ENCODE measurements at regions not wholly inside any gene's neighbourhood (a gene's known extent, or its start where the extent isn't known, plus 50 kb on each side); places are given as distances from the start of the nearest gene placed in this dataset.
A peak's percentile ranks its signal among the peaks of the same experiment; 100 is the strongest.

GRCh38 chr5:101942321-101942882 is 353.7 kb downstream of the SLCO4C1 start:
- DNase-seq (ENCODE audit: low read depth in 4 of 4, low spot score in 3 of 4): peak in 3 of 4 donors; percentile 10 to 25 (median 16)

- DNase-seq (ENCODE audit: low read depth in 4 of 4, low spot score in 3 of 4): no peak
These were observed 359.0 kb downstream of the SLCO4C1 start for GRCh38 chr5:101937041-101937440.

GRCh38 chr5:101935086-101935485 is 361.0 kb downstream of the SLCO4C1 start:
- no peak for DNase-seq (ENCODE audit: low read depth in 4 of 4, low spot score in 3 of 4)

GRCh38 chr5:101932599-101932998 is 363.5 kb downstream of the SLCO4C1 start:
- no peak for DNase-seq (ENCODE audit: low read depth in 4 of 4, low spot score in 3 of 4)

GRCh38 chr5:101929628-101930027 is 366.5 kb downstream of the SLCO4C1 start:
- DNase-seq (ENCODE audit: low read depth in 4 of 4, low spot score in 3 of 4): no peak

GRCh38 chr5:101917166-101917565 is 378.9 kb downstream of the SLCO4C1 start:
- DNase-seq (ENCODE audit: low read depth in 4 of 4, low spot score in 3 of 4): no peak

- DNase-seq (ENCODE audit: low read depth in 4 of 4, low spot score in 3 of 4): no peak
These were observed 380.5 kb downstream of the SLCO4C1 start for GRCh38 chr5:101915554-101915953.

- no peak for DNase-seq (ENCODE audit: low read depth in 4 of 4, low spot score in 3 of 4)
These were observed 391.3 kb downstream of the SLCO4C1 start for GRCh38 chr5:101904736-101905135.

GRCh38 chr5:101897914-101898313 is 398.2 kb downstream of the SLCO4C1 start:
- no peak for DNase-seq (ENCODE audit: low read depth in 4 of 4, low spot score in 3 of 4)

- no peak for DNase-seq (ENCODE audit: low read depth in 4 of 4, low spot score in 3 of 4)
These were observed 401.1 kb downstream of the SLCO4C1 start for GRCh38 chr5:101894985-101895384.

- DNase-seq (ENCODE audit: low read depth in 4 of 4, low spot score in 3 of 4): no peak
These were observed 417.9 kb downstream of the SLCO4C1 start for GRCh38 chr5:101878190-101878589.

- DNase-seq (ENCODE audit: low read depth in 4 of 4, low spot score in 3 of 4): no peak
These were observed 418.6 kb downstream of the SLCO4C1 start for GRCh38 chr5:101877451-101877850.

GRCh38 chr5:101866473-101866872 is 429.6 kb downstream of the SLCO4C1 start:
- DNase-seq (ENCODE audit: low read depth in 4 of 4, low spot score in 3 of 4): no peak

- DNase-seq (ENCODE audit: low read depth in 4 of 4, low spot score in 3 of 4): no peak
These were observed 435.5 kb downstream of the SLCO4C1 start for GRCh38 chr5:101860563-101860962.

- no peak for DNase-seq (ENCODE audit: low read depth in 4 of 4, low spot score in 3 of 4)
These were observed 435.9 kb downstream of the SLCO4C1 start for GRCh38 chr5:101860145-101860544.

- DNase-seq (ENCODE audit: low read depth in 4 of 4, low spot score in 3 of 4): no peak
These were observed 449.6 kb downstream of the SLCO4C1 start for GRCh38 chr5:101846496-101846895.

GRCh38 chr5:101843055-101843454 is 453.0 kb downstream of the SLCO4C1 start:
- no peak for DNase-seq (ENCODE audit: low read depth in 4 of 4, low spot score in 3 of 4)

- DNase-seq (ENCODE audit: low read depth in 4 of 4, low spot score in 3 of 4): no peak
These were observed 457.6 kb downstream of the SLCO4C1 start for GRCh38 chr5:101838435-101838834.

- no peak for DNase-seq (ENCODE audit: low read depth in 4 of 4, low spot score in 3 of 4)
These were observed 466.8 kb downstream of the SLCO4C1 start for GRCh38 chr5:101829255-101829654.

GRCh38 chr5:101811466-101811865 is 484.6 kb downstream of the SLCO4C1 start:
- DNase-seq (ENCODE audit: low read depth in 4 of 4, low spot score in 3 of 4): no peak

- DNase-seq (ENCODE audit: low read depth in 4 of 4, low spot score in 3 of 4): no peak
These were observed 489.7 kb downstream of the SLCO4C1 start for GRCh38 chr5:101806410-101806809.

- DNase-seq (ENCODE audit: low read depth in 4 of 4, low spot score in 3 of 4): no peak
These were observed 499.7 kb downstream of the SLCO4C1 start for GRCh38 chr5:101796427-101796826.

GRCh38 chr5:101788797-101789196 is 507.3 kb downstream of the SLCO4C1 start:
- no peak for DNase-seq (ENCODE audit: low read depth in 4 of 4, low spot score in 3 of 4)
